SJCRH30 (cell line): ENCODE measurements at regions not wholly inside any gene's neighbourhood (a gene's known extent, or its start where the extent isn't known, plus 50 kb on each side); places are given as distances from the start of the nearest gene placed in this dataset.

Experiments
- DNase-seq, 2 experiments: peaks; one replicate each; pipeline ENCODE4 v3.0.0-alpha.2; 2015 to 2020
- H3K27ac ChIP-seq: fragments of 250-450 bp; sonication (Bioruptor Pico); 2 replicates; pipeline ENCODE4 v1.5.1; 2020; ENCODE audit warnings: mild to moderate bottlenecking, moderate library complexity
- H3K27me3 ChIP-seq: fragments of 250-450 bp; sonication (Bioruptor Pico); 2 replicates; pipeline ENCODE4 v1.5.1; 2020; ENCODE audit warnings: mild to moderate bottlenecking, moderate library complexity
- H3K36me3 ChIP-seq: fragments of 250-450 bp; sonication (Bioruptor Pico); 2 replicates; pipeline ENCODE4 v1.5.1; 2020; ENCODE audit warnings: mild to moderate bottlenecking, moderate library complexity
- H3K4me1 ChIP-seq: fragments of 250-450 bp; sonication (Bioruptor Pico); 2 replicates; pipeline ENCODE4 v1.5.1; 2020; ENCODE audit warnings: mild to moderate bottlenecking, moderate library complexity
- H3K4me3 ChIP-seq: fragments of 250-450 bp; sonication (Bioruptor Pico); 2 replicates; pipeline ENCODE4 v1.5.1; 2020; ENCODE audit warnings: mild to moderate bottlenecking, moderate library complexity
- H3K9me3 ChIP-seq: fragments of 250-450 bp; sonication (Bioruptor Pico); replicated peaks from 2 replicates; pipeline ENCODE4 v1.5.1; 2020; ENCODE audit warnings: mild to moderate bottlenecking, moderate library complexity

- DNase-seq = no peak
Measured at GRCh38 chrX:116975517-116975916, 512.7 kb upstream of the CT83 start.

GRCh38 chrX:116972362-116972761, 509.6 kb upstream of the CT83 start:
- Histone ChIP-seq H3K4me3 (no peak overlapping the region), H3K27me3 (no peaks in the 10 kb centered on the region), H3K27ac (no peak overlapping the region), H3K36me3 (no peaks in the 10 kb centered on the region), H3K9me3 (no peaks in the 10 kb centered on the region), H3K4me1 (no peaks in the 10 kb centered on the region)
- no peak for DNase-seq

More at GRCh38 chrX:116975517-116975916, 512.7 kb upstream of the CT83 start:
- Histone ChIP-seq H3K27me3 (no peaks in the 10 kb centered on the region), H3K4me3 (no peak overlapping the region), H3K27ac (no peak overlapping the region), H3K4me1 (no peaks in the 10 kb centered on the region), H3K36me3 (no peaks in the 10 kb centered on the region), H3K9me3 (no peaks in the 10 kb centered on the region)

GRCh38 chrX:116961872-116962582, 499.3 kb upstream of the CT83 start:
- H3K27ac ChIP-seq = no peak overlapping the region
- H3K4me3 ChIP-seq = no peak overlapping the region
- no peaks in the 10 kb centered on the region for H3K36me3 ChIP-seq
- peak in 1 of 2 experiments; percentile 2 for DNase-seq
- no peaks in the 10 kb centered on the region for H3K27me3 ChIP-seq
- H3K4me1 ChIP-seq = no peaks in the 10 kb centered on the region
- no peaks in the 10 kb centered on the region for H3K9me3 ChIP-seq

- DNase-seq = no peak
- no peaks in the 10 kb centered on the region for H3K4me1 ChIP-seq
- H3K27ac ChIP-seq = no peak overlapping the region
- no peaks in the 10 kb centered on the region for H3K9me3 ChIP-seq
- H3K4me3 ChIP-seq = no peak overlapping the region
- no peaks in the 10 kb centered on the region for H3K36me3 ChIP-seq
- 0 out of 2 replicates have a peak, but pooled peaks cover 3% of the 10 kb centered on the region for H3K27me3 ChIP-seq
Measured at GRCh38 chrX:116930311-116930710, 467.5 kb upstream of the CT83 start.

GRCh38 chrX:116897526-116897925, 434.8 kb upstream of the CT83 start:
- Histone ChIP-seq H3K9me3 (no peaks in the 10 kb centered on the region), H3K36me3 (no peaks in the 10 kb centered on the region), H3K27ac (no peak overlapping the region), H3K4me3 (no peak overlapping the region), H3K27me3 (no peaks in the 10 kb centered on the region), H3K4me1 (no peaks in the 10 kb centered on the region)
- DNase-seq = no peak

GRCh38 chrX:116881961-116882360, 419.2 kb upstream of the CT83 start:
- H3K36me3 ChIP-seq = no peaks in the 10 kb centered on the region

GRCh38 chrX:116873671-116874070, 410.9 kb upstream of the CT83 start:
- H3K4me3 ChIP-seq = no peak overlapping the region
- H3K9me3 ChIP-seq = no peaks in the 10 kb centered on the region
- no peaks in the 10 kb centered on the region for H3K4me1 ChIP-seq
- no peaks in the 10 kb centered on the region for H3K36me3 ChIP-seq
- H3K27ac ChIP-seq = no peak overlapping the region
- no peaks in the 10 kb centered on the region for H3K27me3 ChIP-seq
- DNase-seq = no peak

More at GRCh38 chrX:116881961-116882360, 419.2 kb upstream of the CT83 start:
- no peak overlapping the region for H3K4me3 ChIP-seq
- H3K27me3 ChIP-seq = no peaks in the 10 kb centered on the region; the same call in 1 of the 2 replicates
- H3K9me3 ChIP-seq = no peaks in the 10 kb centered on the region
- no peak overlapping the region for H3K27ac ChIP-seq
- no peak for DNase-seq
- H3K4me1 ChIP-seq = no peaks in the 10 kb centered on the region

- no peaks in the 10 kb centered on the region for H3K4me1 ChIP-seq
- no peaks in the 10 kb centered on the region for H3K36me3 ChIP-seq
- H3K4me3 ChIP-seq = no peak overlapping the region
- no peak for DNase-seq
- H3K9me3 ChIP-seq = no peaks in the 10 kb centered on the region
- no peaks in the 10 kb centered on the region for H3K27me3 ChIP-seq
- no peak overlapping the region for H3K27ac ChIP-seq
Measured at GRCh38 chrX:116872931-116873330, 410.2 kb upstream of the CT83 start.

GRCh38 chrX:116863029-116863428, 400.3 kb upstream of the CT83 start:
- no peak for DNase-seq
- no peaks in the 10 kb centered on the region for H3K36me3 ChIP-seq

GRCh38 chrX:116862340-116862739, 399.6 kb upstream of the CT83 start:
- no peak overlapping the region for H3K4me3 ChIP-seq
- H3K4me1 ChIP-seq = no peaks in the 10 kb centered on the region
- H3K9me3 ChIP-seq = no peaks in the 10 kb centered on the region
- DNase-seq = no peak
- H3K27ac ChIP-seq = no peak overlapping the region
- H3K36me3 ChIP-seq = no peaks in the 10 kb centered on the region
- no peaks in the 10 kb centered on the region for H3K27me3 ChIP-seq

More at GRCh38 chrX:116863029-116863428, 400.3 kb upstream of the CT83 start:
- Histone ChIP-seq H3K4me3 (no peak overlapping the region), H3K27ac (no peak overlapping the region), H3K27me3 (no peaks in the 10 kb centered on the region), H3K4me1 (no peaks in the 10 kb centered on the region), H3K9me3 (no peaks in the 10 kb centered on the region)

GRCh38 chrX:116841290-116841689, 378.5 kb upstream of the CT83 start:
- Histone ChIP-seq H3K27me3 (no peaks in the 10 kb centered on the region; the same call in 1 of the 2 replicates), H3K4me3 (no peak overlapping the region), H3K4me1 (no peaks in the 10 kb centered on the region), H3K27ac (no peak overlapping the region), H3K36me3 (no peaks in the 10 kb centered on the region), H3K9me3 (no peaks in the 10 kb centered on the region)
- no peak for DNase-seq

- Histone ChIP-seq H3K4me3 (no peak overlapping the region), H3K27me3 (no peaks in the 10 kb centered on the region), H3K9me3 (no peaks in the 10 kb centered on the region), H3K36me3 (no peaks in the 10 kb centered on the region), H3K27ac (no peak overlapping the region), H3K4me1 (no peaks in the 10 kb centered on the region)
- no peak for DNase-seq
Measured at GRCh38 chrX:116827063-116827462, 364.3 kb upstream of the CT83 start.

- Histone ChIP-seq H3K27me3 (no peaks in the 10 kb centered on the region), H3K4me3 (no peak overlapping the region), H3K9me3 (no peaks in the 10 kb centered on the region), H3K36me3 (no peaks in the 10 kb centered on the region), H3K4me1 (no peaks in the 10 kb centered on the region), H3K27ac (no peak overlapping the region)
- no peak for DNase-seq
Measured at GRCh38 chrX:116824785-116825184, 362.0 kb upstream of the CT83 start.

GRCh38 chrX:116823677-116824076, 360.9 kb upstream of the CT83 start:
- Histone ChIP-seq H3K27me3 (no peaks in the 10 kb centered on the region), H3K4me3 (no peak overlapping the region), H3K4me1 (no peaks in the 10 kb centered on the region), H3K9me3 (no peaks in the 10 kb centered on the region), H3K36me3 (no peaks in the 10 kb centered on the region), H3K27ac (no peak overlapping the region)
- DNase-seq = no peak

- no peak overlapping the region for H3K4me3 ChIP-seq
- no peaks in the 10 kb centered on the region for H3K27me3 ChIP-seq
- no peaks in the 10 kb centered on the region for H3K4me1 ChIP-seq
- no peaks in the 10 kb centered on the region for H3K36me3 ChIP-seq
- H3K27ac ChIP-seq = no peak overlapping the region
- no peaks in the 10 kb centered on the region for H3K9me3 ChIP-seq
- no peak for DNase-seq
Measured at GRCh38 chrX:116806288-116806802, 343.6 kb upstream of the CT83 start.

GRCh38 chrX:116801943-116802342, 339.2 kb upstream of the CT83 start:
- Histone ChIP-seq H3K27ac (no peak overlapping the region), H3K4me1 (no peaks in the 10 kb centered on the region), H3K4me3 (no peak overlapping the region), H3K36me3 (no peaks in the 10 kb centered on the region), H3K9me3 (no peaks in the 10 kb centered on the region), H3K27me3 (no peaks in the 10 kb centered on the region)
- no peak for DNase-seq
